Tibial artery (tissue), 4 donors: ENCODE measurements at regions not wholly inside any gene's neighbourhood (a gene's known extent, or its start where the extent isn't known, plus 50 kb on each side); places are given as distances from the start of the nearest gene placed in this dataset.

Experiments
- DNase-seq, 2 donors: peaks; one replicate each; pipeline ENCODE4 v3.0.0-alpha.2; 2019
- H3K27ac ChIP-seq, 2 donors: fragments of 200-600 bp; sonication (generic) in 1 of 2; 1 replicate in 1 of 2; 2 replicates in 1 of 2; pipeline ENCODE4 v1.5.1; 2018 to 2019; ENCODE audit warnings: mild to moderate bottlenecking in 1 of 2
- H3K27me3 ChIP-seq, 2 donors: fragments of 200-600 bp; sonication (generic) in 1 of 2; one replicate each; pipeline versions ENCODE4 v1.5.1 to v1.6.0; 2016 to 2019
- H3K36me3 ChIP-seq, 3 donors: fragments of 200-600 bp; sonication (generic) in 2 of 3; one replicate each; pipeline ENCODE4 v1.5.1; 2016 to 2019; ENCODE audit warnings: mild to moderate bottlenecking in 2 of 3
- H3K4me1 ChIP-seq, 4 donors: fragments of 200-600 bp; sonication (generic) in 2 of 4; 1 replicate in 3 of 4; 2 replicates in 1 of 4; pipeline ENCODE4 v1.5.1; 2016 to 2019
- H3K4me3 ChIP-seq, 2 donors: fragments of 200-600 bp; sonication (generic) in 1 of 2; 1 replicate in 1 of 2; 2 replicates in 1 of 2; pipeline ENCODE4 v1.5.1; 2018 to 2019; ENCODE audit warnings: mild to moderate bottlenecking in 2 of 2
- H3K9me3 ChIP-seq, 3 donors: fragments of 200-600 bp; sonication (generic) in 1 of 3; one replicate each; pipeline ENCODE4 v1.5.1; 2016 to 2019
- intact Hi-C: fragments of 100-400 bp; cut with DNase I; formaldehyde crosslinking; loops from one replicate; pipeline ENCODE4 v1.15.0; 2023; ENCODE audit warnings: low total_unique reads
- TF ChIP-seq, protein P1 (sequence below), 2 experiments: fragments of 200-600 bp in 1 of 2; fragments of 450-650 bp in 1 of 2; IDR thresholded peaks; one replicate each; pipeline ENCODE4 v1.5.1; 2017 to 2019; ENCODE audit warnings: antibody characterized with exemption in 2 of 2, mild to moderate bottlenecking in 1 of 2, moderate library complexity in 1 of 2

GRCh38 chr10:85538601-85539000, 828.0 kb downstream of the GRID1 start:
- intact Hi-C loops = no loop called here
- H3K36me3 ChIP-seq = no peaks in the 10 kb centered on the region
- H3K4me1 ChIP-seq = no peaks in the 10 kb centered on the region
- H3K9me3 ChIP-seq = no peaks in the 10 kb centered on the region
- no peak overlapping the region for H3K4me3 ChIP-seq
- DNase-seq = no peak
- no peaks in the 10 kb centered on the region for H3K27me3 ChIP-seq
- TF ChIP-seq, protein P1, sequence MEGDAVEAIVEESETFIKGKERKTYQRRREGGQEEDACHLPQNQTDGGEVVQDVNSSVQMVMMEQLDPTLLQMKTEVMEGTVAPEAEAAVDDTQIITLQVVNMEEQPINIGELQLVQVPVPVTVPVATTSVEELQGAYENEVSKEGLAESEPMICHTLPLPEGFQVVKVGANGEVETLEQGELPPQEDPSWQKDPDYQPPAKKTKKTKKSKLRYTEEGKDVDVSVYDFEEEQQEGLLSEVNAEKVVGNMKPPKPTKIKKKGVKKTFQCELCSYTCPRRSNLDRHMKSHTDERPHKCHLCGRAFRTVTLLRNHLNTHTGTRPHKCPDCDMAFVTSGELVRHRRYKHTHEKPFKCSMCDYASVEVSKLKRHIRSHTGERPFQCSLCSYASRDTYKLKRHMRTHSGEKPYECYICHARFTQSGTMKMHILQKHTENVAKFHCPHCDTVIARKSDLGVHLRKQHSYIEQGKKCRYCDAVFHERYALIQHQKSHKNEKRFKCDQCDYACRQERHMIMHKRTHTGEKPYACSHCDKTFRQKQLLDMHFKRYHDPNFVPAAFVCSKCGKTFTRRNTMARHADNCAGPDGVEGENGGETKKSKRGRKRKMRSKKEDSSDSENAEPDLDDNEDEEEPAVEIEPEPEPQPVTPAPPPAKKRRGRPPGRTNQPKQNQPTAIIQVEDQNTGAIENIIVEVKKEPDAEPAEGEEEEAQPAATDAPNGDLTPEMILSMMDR (IDR thresholded peaks at IDR 0.05) = no peak
- no peak overlapping the region for H3K27ac ChIP-seq

GRCh38 chr10:85542152-85542551, 824.4 kb downstream of the GRID1 start:
- Histone ChIP-seq H3K27me3 (no peaks in the 10 kb centered on the region), H3K36me3 (no peaks in the 10 kb centered on the region), H3K4me3 (no peak overlapping the region), H3K9me3 (no peaks in the 10 kb centered on the region), H3K4me1 (no peaks in the 10 kb centered on the region), H3K27ac (no peak overlapping the region)
- TF ChIP-seq, protein P1 (IDR thresholded peaks at IDR 0.05) = no peak
- no peak for DNase-seq
- intact Hi-C loops = no loop called here

- no peak for DNase-seq
Measured at GRCh38 chr10:85542936-85543730, 823.5 kb downstream of the GRID1 start.

DNA sequence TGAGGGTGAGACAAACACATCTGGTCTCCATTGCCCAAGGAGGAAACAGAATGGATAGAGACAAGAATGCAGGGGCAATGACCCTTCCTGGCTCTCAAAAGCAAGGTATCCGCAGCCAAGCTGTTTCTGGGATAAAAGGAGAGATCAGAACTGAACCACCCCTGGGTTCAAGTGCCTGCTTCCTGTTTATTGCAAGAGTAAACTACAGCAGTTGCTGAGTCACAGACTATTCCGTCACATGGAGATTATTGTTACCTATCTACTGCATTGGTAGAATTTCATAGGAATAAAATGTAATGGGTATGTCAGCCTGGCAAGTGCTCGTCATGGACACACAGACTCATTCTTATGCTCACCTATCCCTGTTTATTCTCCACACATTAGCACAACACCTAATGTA, 821.6 kb downstream of the GRID1 start:
- H3K36me3 ChIP-seq = no peaks in the 10 kb centered on the region
- H3K4me3 ChIP-seq = no peak overlapping the region
- no peak overlapping the region for H3K27ac ChIP-seq
- no peak for DNase-seq
- H3K4me1 ChIP-seq = no peaks in the 10 kb centered on the region
- intact Hi-C loops = no loop called here
- TF ChIP-seq, protein P1 (IDR thresholded peaks at IDR 0.05) = no peak
- no peaks in the 10 kb centered on the region for H3K9me3 ChIP-seq
- no peaks in the 10 kb centered on the region for H3K27me3 ChIP-seq

More at GRCh38 chr10:85542936-85543730, 823.5 kb downstream of the GRID1 start:
- Histone ChIP-seq H3K4me3 (no peak overlapping the region), H3K9me3 (no peaks in the 10 kb centered on the region), H3K27ac (no peak overlapping the region), H3K4me1 (no peaks in the 10 kb centered on the region), H3K27me3 (no peaks in the 10 kb centered on the region), H3K36me3 (no peaks in the 10 kb centered on the region)
- intact Hi-C loops = no loop called here
- TF ChIP-seq, protein P1 (IDR thresholded peaks at IDR 0.05) = no peak

DNA sequence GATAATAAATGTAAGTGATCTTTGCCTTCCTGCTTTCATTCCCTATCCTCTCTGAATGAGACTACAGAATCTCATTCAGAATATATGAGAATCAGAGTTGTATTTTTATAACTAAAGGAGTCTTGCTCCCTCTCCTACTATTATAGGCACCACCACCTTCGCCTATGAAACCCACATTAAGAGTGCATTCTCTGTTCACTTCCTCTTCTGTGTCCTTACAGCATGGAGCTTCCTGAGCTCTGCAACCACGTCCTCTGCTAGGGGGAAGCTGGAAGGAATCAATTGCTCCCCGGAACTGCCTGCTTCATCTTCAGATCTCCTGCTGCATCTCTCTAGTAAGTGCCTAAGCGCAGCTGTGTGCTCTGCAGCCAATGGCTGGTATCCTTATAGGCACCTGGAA, 820.7 kb downstream of the GRID1 start:
- TF ChIP-seq, protein P1 (IDR thresholded peaks at IDR 0.05) = no peak
- Histone ChIP-seq H3K27me3 (no peaks in the 10 kb centered on the region), H3K27ac (no peak overlapping the region), H3K4me3 (no peak overlapping the region), H3K9me3 (no peaks in the 10 kb centered on the region), H3K36me3 (no peaks in the 10 kb centered on the region), H3K4me1 (no peaks in the 10 kb centered on the region)
- DNase-seq = no peak
- intact Hi-C loops = loop anchor here (2.0 kb wide), 1 partner anchor 831 kb away; no protein-coding TSS in a partner anchor
